Astrocyte (in vitro differentiated cells and primary cell): ENCODE measurements at regions not wholly inside any gene's neighbourhood (a gene's known extent, or its start where the extent isn't known, plus 50 kb on each side); places are given as distances from the start of the nearest gene placed in this dataset.

Experiments
- EZH2 ChIP-seq: IDR thresholded peaks from 2 replicates; pipeline ENCODE4 v1.6.1; 2012; ENCODE audit warnings: mild to moderate bottlenecking, low read length, inconsistent platforms; ENCODE audit not compliant: insufficient read depth
- TF ChIP-seq, protein P1 (sequence below): IDR thresholded peaks from 2 replicates; pipeline ENCODE4 v1.5.1; 2011; ENCODE audit warnings: low read depth, mild to moderate bottlenecking, inconsistent platforms, low read length, moderate library complexity; ENCODE audit not compliant: insufficient read depth

DNA sequence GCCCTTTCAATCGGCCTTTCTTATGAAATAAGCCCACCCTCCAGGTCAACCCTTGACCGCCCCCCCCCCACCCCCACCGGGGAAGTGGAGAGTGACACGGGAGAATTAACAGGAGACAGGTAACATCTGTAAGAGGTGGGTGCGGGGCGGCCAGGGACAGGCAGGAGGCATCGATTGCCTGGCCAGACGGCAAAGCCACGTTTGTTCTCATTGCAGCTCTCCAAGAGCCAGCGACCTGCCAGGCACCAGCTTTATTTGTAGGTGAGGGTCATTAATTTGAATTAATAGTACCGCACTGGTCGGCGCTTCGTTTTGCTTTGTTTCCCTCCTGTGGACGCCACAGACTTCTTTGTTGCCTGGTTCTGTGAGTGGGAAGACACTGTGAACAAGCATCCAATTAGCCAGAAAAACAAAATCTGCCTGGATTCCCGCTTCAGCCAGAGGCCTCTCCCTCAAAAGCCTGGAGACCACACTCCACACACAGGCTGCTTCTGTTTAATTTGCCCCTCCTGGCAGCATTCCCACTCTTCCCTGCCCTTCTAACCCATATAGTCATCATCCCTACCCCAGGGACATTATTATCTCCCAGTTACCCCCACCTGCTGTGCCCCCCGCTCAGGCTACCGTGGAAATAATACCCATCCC, 104.5 kb upstream of the OPCML start:
- no peak for TF ChIP-seq EZH2
- TF ChIP-seq, protein P1, sequence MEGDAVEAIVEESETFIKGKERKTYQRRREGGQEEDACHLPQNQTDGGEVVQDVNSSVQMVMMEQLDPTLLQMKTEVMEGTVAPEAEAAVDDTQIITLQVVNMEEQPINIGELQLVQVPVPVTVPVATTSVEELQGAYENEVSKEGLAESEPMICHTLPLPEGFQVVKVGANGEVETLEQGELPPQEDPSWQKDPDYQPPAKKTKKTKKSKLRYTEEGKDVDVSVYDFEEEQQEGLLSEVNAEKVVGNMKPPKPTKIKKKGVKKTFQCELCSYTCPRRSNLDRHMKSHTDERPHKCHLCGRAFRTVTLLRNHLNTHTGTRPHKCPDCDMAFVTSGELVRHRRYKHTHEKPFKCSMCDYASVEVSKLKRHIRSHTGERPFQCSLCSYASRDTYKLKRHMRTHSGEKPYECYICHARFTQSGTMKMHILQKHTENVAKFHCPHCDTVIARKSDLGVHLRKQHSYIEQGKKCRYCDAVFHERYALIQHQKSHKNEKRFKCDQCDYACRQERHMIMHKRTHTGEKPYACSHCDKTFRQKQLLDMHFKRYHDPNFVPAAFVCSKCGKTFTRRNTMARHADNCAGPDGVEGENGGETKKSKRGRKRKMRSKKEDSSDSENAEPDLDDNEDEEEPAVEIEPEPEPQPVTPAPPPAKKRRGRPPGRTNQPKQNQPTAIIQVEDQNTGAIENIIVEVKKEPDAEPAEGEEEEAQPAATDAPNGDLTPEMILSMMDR, result no peak
